ENCODE measurements at regions not wholly inside any gene's neighbourhood (a gene's known extent, or its start where the extent isn't known, plus 50 kb on each side); places are given as distances from the start of the nearest gene placed in this dataset.
A peak's percentile ranks its signal among the peaks of the same experiment; 100 is the strongest.
"Not testable (repeated sequence)": the region's sequence is repeated elsewhere in the genome, so short reads cannot be mapped to it uniquely, and the experiment has no call there.

- no peak for FAIRE-seq
- no peak for TF ChIP-seq CTCF (IDR thresholded peaks at IDR 0.05; ENCODE audit: insufficient read depth, low read length, severe bottlenecking)
- no peaks in the 10 kb centered on the region for H3K36me3 ChIP-seq (ENCODE audit: control insufficient read depth, insufficient read depth, low read length)
- H3K27me3 ChIP-seq (ENCODE audit: control insufficient read depth, insufficient read depth, low read length) = no peaks in the 10 kb centered on the region
- peak; percentile 59 for DNase-seq (ENCODE audit: low read depth)
- H3K4me3 ChIP-seq (ENCODE audit: low read depth, low read length) = no peak overlapping the region
These were observed 330.8 kb upstream of the DKK2 start for GRCh38 chr4:107366900-107367299.

GRCh38 chr4:107366016-107366735 is 330.1 kb upstream of the DKK2 start:
- DNase-seq (ENCODE audit: low read depth) (no peak), FAIRE-seq (no peak)
- TF ChIP-seq CTCF (IDR thresholded peaks at IDR 0.05; ENCODE audit: insufficient read depth, low read length, severe bottlenecking) = no peak
- H3K36me3 ChIP-seq (ENCODE audit: control insufficient read depth, insufficient read depth, low read length) = no peaks in the 10 kb centered on the region
- H3K4me3 ChIP-seq (ENCODE audit: low read depth, low read length) = no peak overlapping the region
- H3K27me3 ChIP-seq (ENCODE audit: control insufficient read depth, insufficient read depth, low read length) = no peaks in the 10 kb centered on the region

- no peak for DNase-seq (ENCODE audit: low read depth)
- H3K27me3 ChIP-seq (ENCODE audit: control insufficient read depth, insufficient read depth, low read length) = no peaks in the 10 kb centered on the region
- FAIRE-seq = no peak
- no peaks in the 10 kb centered on the region for H3K36me3 ChIP-seq (ENCODE audit: control insufficient read depth, insufficient read depth, low read length)
- no peak for TF ChIP-seq CTCF (IDR thresholded peaks at IDR 0.05; ENCODE audit: insufficient read depth, low read length, severe bottlenecking)
- H3K4me3 ChIP-seq (ENCODE audit: low read depth, low read length) = no peak overlapping the region
These were observed 327.0 kb upstream of the DKK2 start for GRCh38 chr4:107363125-107363524.

GRCh38 chr4:107359208-107359607 is 323.1 kb upstream of the DKK2 start:
- FAIRE-seq (no peak), DNase-seq (ENCODE audit: low read depth) (no peak)
- H3K4me3 ChIP-seq (ENCODE audit: low read depth, low read length) = no peak overlapping the region
- no peak for TF ChIP-seq CTCF (IDR thresholded peaks at IDR 0.05; ENCODE audit: insufficient read depth, low read length, severe bottlenecking)
- no peaks in the 10 kb centered on the region for H3K36me3 ChIP-seq (ENCODE audit: control insufficient read depth, insufficient read depth, low read length)
- no peaks in the 10 kb centered on the region for H3K27me3 ChIP-seq (ENCODE audit: control insufficient read depth, insufficient read depth, low read length)

- DNase-seq (ENCODE audit: low read depth) = peak; percentile 14
- H3K36me3 ChIP-seq (ENCODE audit: control insufficient read depth, insufficient read depth, low read length); FAIRE-seq; H3K4me3 ChIP-seq (ENCODE audit: low read depth, low read length); H3K27me3 ChIP-seq (ENCODE audit: control insufficient read depth, insufficient read depth, low read length): not testable (repeated sequence)
- TF ChIP-seq CTCF (IDR thresholded peaks at IDR 0.05; ENCODE audit: insufficient read depth, low read length, severe bottlenecking) = peak; percentile 39
These were observed 318.2 kb upstream of the DKK2 start for GRCh38 chr4:107354304-107354703.

GRCh38 chr4:107351196-107351595 is 315.1 kb upstream of the DKK2 start:
- no peaks in the 10 kb centered on the region for H3K27me3 ChIP-seq (ENCODE audit: control insufficient read depth, insufficient read depth, low read length)
- FAIRE-seq = no peak
- TF ChIP-seq CTCF (IDR thresholded peaks at IDR 0.05; ENCODE audit: insufficient read depth, low read length, severe bottlenecking) = no peak
- no peaks in the 10 kb centered on the region for H3K36me3 ChIP-seq (ENCODE audit: control insufficient read depth, insufficient read depth, low read length)
- no peak for DNase-seq (ENCODE audit: low read depth)
- H3K4me3 ChIP-seq (ENCODE audit: low read depth, low read length) = no peak overlapping the region
